Tongue (tissue), 1 donor: ENCODE measurements at regions not wholly inside any gene's neighbourhood (a gene's known extent, or its start where the extent isn't known, plus 50 kb on each side); places are given as distances from the start of the nearest gene placed in this dataset.
"Not testable (repeated sequence)": the region's sequence is repeated elsewhere in the genome, so short reads cannot be mapped to it uniquely, and the experiment has no call there.

Source experiments
- DNase-seq: peaks from one replicate; pipeline ENCODE4 v3.0.0-alpha.2; 2015

GRCh38 chr16:18263046-18263445 lies 73.5 kb downstream of the NPIPA8 start:
- not testable (repeated sequence) for DNase-seq

- DNase-seq: not testable (repeated sequence)
These were observed 74.7 kb downstream of the NPIPA8 start for GRCh38 chr16:18261848-18262247.

GRCh38 chr16:18259496-18260176 lies 76.9 kb downstream of the NPIPA8 start:
- not testable (repeated sequence) for DNase-seq

DNA sequence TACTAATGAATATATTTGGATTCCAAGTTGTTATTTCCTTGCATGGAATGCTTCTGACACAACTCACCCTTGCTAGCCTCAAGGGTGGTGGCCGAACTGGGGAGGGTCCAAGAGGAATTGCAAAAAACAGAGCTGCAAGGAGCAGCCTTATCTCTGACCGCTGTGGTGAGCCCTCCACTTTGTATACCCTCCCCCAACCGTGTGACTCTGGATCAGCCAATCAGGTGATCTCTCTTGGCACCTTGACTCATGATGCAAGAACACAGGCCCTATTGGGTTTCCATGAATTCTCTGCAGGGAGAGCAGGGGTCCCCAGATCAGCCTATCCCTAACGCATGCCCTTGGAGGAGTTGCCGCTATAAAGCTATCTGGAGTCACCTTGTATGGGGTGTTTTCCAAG lies 83.6 kb downstream of the NPIPA8 start:
- DNase-seq: not testable (repeated sequence)

DNA sequence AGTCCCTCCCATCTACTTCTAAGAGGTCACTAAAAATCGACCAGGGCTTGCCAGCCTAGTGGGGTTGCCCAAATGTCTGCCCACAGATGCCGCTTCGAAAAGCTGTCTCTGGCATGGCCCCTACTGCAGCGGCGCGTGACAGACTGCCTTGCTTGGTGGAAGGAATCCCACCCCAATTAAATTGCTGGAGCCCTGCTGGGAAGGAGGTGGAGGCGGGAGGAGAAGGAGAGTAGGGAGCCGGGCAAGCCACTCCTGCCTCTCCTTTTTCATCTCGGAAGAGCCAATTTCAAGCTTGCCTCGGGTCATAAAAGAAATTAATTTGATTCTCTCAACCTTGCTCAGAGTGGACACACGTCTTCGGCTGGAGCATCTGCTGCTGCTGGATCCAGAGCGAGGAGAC lies 106.0 kb downstream of the NPIPA8 start:
- not testable (repeated sequence) for DNase-seq

GRCh38 chr16:18222054-18223009 lies 114.2 kb downstream of the NPIPA8 start:
- DNase-seq: not testable (repeated sequence)

GRCh38 chr16:18217741-18218140 lies 118.8 kb downstream of the NPIPA8 start:
- DNase-seq: not testable (repeated sequence)

DNA sequence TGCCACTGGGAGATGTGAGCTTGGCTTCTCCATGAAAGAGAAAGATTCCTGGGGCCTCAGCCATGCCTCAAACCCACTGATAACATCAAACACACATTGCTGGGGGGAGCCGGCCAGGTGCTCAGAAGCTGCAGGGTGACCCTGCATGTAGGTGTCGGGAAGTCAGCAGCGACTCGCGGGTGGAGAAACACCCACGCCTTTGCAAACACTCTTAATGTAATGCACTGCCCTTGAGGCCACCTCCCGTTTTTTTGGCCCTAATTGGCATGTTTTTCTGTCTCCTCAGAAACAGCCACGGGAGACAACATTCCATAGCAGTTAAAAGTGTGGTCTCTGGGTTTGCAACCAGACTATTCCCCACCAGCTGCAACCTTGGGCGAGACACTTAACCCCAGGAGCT lies 119.7 kb downstream of the NPIPA8 start:
- not testable (repeated sequence) for DNase-seq

GRCh38 chr16:18213810-18214209 lies 122.7 kb downstream of the NPIPA8 start:
- DNase-seq: not testable (repeated sequence)

GRCh38 chr16:18211505-18211904 lies 125.0 kb downstream of the NPIPA8 start:
- DNase-seq: not testable (repeated sequence)

GRCh38 chr16:18204786-18205185 lies 131.8 kb downstream of the NPIPA8 start:
- DNase-seq: not testable (repeated sequence)

DNA sequence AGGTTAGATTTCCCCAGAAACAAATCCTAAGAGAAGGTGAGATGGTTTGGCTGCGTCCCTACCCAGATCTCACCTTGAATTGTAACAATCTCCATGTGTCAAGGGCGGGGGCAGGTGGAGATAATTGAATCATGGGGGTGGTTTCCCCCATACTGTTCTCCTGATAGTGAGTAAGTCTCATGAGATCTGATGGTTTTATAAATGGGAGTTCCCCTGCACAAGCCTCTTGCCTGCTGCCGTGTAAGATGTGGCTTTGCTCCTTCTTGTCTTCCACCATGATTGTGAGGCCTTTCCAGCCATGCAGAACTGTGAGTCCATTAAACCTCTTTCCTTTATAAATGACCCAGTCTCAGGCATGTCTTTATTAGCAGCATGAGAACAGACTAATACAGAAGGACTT lies 132.2 kb downstream of the NPIPA8 start:
- not testable (repeated sequence) for DNase-seq

- not testable (repeated sequence) for DNase-seq
These were observed 135.0 kb downstream of the NPIPA8 start for GRCh38 chr16:18201511-18201910.

DNA sequence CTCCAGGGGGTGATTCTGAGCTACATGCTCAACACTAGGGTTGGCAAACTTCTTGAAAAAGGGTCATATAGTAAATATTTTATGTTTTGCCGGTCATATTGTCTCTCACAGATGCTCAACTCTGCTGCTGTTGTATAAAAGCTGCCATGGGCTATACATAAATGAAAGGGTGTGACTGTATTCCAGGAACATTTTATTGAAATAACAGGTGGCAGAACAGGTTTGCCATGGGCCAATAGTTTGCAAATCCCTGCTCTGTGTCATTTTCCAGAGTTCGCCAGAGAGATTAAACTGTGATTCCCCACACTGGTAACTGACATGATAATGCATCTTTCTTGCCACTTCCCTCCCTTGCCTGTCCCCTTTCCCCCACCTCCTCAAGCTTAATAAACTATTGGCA lies 144.1 kb downstream of the NPIPA8 start:
- DNase-seq: not testable (repeated sequence)

DNA sequence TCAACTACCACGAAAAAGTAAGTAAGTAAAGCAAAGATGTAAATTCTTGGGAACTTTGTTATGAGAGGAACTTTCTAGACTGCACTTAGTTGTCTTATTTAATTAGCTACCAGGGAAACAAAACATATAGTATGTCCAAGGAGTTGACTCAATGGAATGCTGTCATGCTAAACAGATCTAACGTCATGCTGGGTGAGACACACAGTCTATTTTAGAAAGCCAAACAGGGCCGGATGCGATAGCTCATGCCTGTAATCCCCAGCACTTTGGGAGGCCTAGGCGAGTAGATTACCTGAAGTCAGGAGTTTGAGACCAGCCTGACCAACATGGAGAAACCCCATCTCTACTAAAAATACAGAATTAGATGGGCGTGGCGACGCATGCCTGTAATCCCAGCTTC lies 146.4 kb downstream of the NPIPA8 start:
- not testable (repeated sequence) for DNase-seq

GRCh38 chr16:18184755-18185154 lies 151.8 kb downstream of the NPIPA8 start:
- not testable (repeated sequence) for DNase-seq

DNA sequence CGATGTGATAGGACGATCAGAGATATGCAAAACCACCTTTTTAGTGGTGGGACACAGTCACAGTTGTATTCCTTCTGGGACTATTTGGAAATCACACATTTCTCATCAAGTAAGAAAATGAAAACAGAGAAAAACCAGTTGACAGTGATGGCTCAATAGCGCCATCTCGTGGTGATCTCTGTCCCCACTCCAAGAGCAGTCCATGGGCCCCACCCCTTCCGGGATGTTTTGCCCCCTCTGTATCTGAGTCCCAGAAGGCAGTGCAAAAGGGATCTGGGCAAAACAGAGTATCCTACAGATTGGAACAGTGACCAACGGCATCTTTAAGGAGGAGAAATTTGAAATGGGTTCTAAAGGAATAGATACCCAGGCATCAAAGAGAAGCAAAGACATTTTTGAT lies 155.5 kb downstream of the NPIPA8 start:
- DNase-seq: not testable (repeated sequence)

DNA sequence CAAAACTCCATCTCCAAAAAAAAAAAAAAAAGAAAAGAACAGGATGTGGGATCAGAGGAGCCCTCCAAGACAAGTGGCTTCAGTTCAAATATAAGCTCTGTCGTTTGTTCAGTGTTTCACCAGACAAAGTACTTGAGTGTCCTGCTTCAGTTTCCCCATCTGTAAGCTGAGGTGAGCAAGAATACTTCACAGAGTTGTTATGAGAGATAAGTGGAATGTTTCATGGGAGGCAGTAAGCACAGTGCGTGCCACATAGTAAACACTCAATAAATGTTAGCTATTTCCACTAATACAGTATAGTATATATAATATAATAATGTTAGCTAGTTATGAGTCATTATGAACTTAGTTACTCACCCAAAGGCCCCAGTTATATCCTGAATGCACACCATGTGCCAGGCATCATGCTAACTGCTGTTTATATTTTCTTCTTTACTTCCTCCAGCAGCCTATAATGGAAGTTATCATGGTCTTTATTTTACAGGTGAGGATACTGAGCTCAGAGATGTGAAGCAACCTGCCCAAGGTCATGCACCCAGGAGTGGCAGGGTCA lies 162.5 kb downstream of the NPIPA8 start:
- DNase-seq: not testable (repeated sequence)

DNA sequence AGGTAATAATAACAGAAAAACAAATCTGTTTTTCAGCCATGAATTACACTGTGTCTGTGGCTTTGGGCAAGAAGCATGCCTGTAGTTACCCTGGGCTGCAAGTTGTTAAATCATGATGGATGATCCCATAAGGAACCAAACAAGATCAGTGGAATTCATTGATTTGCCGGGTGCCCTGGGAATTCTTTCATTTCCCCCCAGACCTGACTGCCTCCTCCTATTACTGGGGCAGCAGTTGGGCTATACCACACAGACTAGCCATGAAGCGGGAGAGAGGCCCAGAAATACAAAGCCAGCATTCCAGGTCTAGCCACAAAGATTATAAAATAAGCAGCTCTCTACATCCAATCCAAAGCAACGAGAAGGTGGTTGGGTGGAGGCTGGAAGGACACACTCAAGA lies 174.2 kb downstream of the NPIPA8 start:
- DNase-seq: not testable (repeated sequence)

GRCh38 chr16:18161224-18161623 lies 175.3 kb downstream of the NPIPA8 start:
- DNase-seq: not testable (repeated sequence)

DNA sequence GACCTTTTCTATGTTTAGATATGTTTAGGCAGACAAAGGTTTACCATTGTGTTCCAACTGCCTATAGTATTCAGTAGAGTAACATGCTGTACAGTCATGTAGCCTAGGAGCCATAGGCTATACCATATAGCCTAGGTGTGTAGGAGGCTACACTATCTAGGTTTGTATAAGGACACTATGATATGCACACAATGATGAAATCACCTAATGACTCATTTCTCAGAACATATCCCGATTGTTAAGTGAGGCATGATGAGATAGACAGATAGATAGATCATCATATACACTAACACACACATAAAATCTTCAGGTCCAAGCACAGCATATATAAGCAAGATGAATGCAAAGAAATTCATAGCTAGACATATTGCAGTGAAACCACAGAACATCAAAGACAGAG lies 177.4 kb downstream of the NPIPA8 start:
- DNase-seq: not testable (repeated sequence)

- DNase-seq: not testable (repeated sequence)
These were observed 178.7 kb downstream of the NPIPA8 start for GRCh38 chr16:18157854-18158253.

GRCh38 chr16:18152832-18153231 lies 183.7 kb downstream of the NPIPA8 start:
- not testable (repeated sequence) for DNase-seq
